Activated T-cell treated with anti-CD3 and anti-CD28 coated beads, Interleukin-2, amount 50 U/mL, for 24 hours (primary cell): ENCODE measurements at regions not wholly inside any gene's neighbourhood (a gene's known extent, or its start where the extent isn't known, plus 50 kb on each side); places are given as distances from the start of the nearest gene placed in this dataset.
"Not testable (repeated sequence)": the region's sequence is repeated elsewhere in the genome, so short reads cannot be mapped to it uniquely, and the experiment has no call there.

ENCODE experiments used
- DNase-seq: peaks from one replicate; pipeline ENCODE4 v3.0.0-alpha.2; 2020
- H3K27ac Mint-ChIP-seq: 2 replicates; pipeline ENCODE4 v1.8.0; 2020; ENCODE audit warnings: mild to moderate bottlenecking, mixed read lengths
- H3K27me3 Mint-ChIP-seq: 2 replicates; pipeline ENCODE4 v1.8.0; 2020; ENCODE audit warnings: mixed read lengths
- H3K36me3 Mint-ChIP-seq: 2 replicates; pipeline ENCODE4 v1.8.0; 2020; ENCODE audit warnings: low read depth, mixed read lengths
- H3K4me1 Mint-ChIP-seq: 2 replicates; pipeline ENCODE4 v1.8.0; 2020; ENCODE audit warnings: low read depth, mixed read lengths
- H3K4me3 Mint-ChIP-seq: 2 replicates; pipeline ENCODE4 v1.8.0; 2020; ENCODE audit warnings: mild to moderate bottlenecking, moderate library complexity, mixed read lengths
- H3K9me3 Mint-ChIP-seq: 2 replicates; pipeline ENCODE4 v1.8.0; 2020; ENCODE audit warnings: mixed read lengths

DNA sequence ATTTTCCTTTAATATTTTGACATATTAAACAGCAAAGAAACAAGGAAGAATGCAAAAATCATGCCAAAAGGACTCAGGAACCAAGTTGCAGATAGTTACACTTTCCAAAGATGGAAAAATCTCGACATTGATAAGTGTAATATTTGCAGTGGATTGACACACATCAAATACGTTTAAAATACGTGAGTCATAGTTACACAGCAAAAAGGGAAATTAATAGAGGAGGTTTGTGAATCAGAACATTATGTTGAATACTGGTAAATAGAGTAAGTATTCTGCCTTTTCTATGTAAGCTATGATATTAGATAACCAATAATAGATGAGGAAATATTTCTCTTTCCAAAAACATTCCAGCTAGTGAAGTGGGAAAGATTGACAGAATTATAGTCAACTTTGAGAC is 1761.3 kb upstream of the IGFBP7 start:
- H3K27ac Mint-ChIP-seq = no peak overlapping the region
- DNase-seq = no peak
- H3K4me1 Mint-ChIP-seq = no peaks in the 10 kb centered on the region
- no peaks in the 10 kb centered on the region for H3K27me3 Mint-ChIP-seq
- no peak overlapping the region for H3K4me3 Mint-ChIP-seq
- no peaks in the 10 kb centered on the region for H3K36me3 Mint-ChIP-seq
- peaks cover 7% of the 10 kb centered on the region for H3K9me3 Mint-ChIP-seq

DNA sequence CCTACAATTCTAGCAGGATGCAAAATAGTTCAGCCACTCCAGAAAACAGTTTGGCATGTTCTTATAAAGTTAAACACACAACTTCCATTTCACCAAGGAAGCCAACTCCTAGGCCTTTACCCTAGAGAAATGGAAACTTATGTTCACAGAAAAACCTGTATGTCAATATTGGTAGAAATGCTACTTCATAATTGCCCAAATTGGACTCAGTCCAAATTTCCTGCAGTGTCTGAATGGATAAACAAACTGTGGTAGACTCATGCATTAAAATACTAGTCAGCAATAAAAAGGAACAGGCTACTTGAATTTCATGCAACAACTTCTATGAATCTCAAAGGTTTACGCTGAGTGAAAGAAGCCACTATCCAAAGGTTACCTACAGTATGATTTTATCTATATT is 1738.8 kb upstream of the IGFBP7 start:
- no peak for DNase-seq
- Mint-ChIP-seq H3K27me3 (no peaks in the 10 kb centered on the region), H3K27ac (no peak overlapping the region), H3K36me3 (no peaks in the 10 kb centered on the region), H3K4me3 (no peak overlapping the region), H3K9me3 (peaks cover 22% of the 10 kb centered on the region), H3K4me1 (no peaks in the 10 kb centered on the region)

- H3K36me3 Mint-ChIP-seq = no peaks in the 10 kb centered on the region
- H3K4me3 Mint-ChIP-seq = no peak overlapping the region
- H3K4me1 Mint-ChIP-seq = no peaks in the 10 kb centered on the region
- peaks cover 43% of the 10 kb centered on the region for H3K9me3 Mint-ChIP-seq
- DNase-seq = no peak
- H3K27me3 Mint-ChIP-seq = no peaks in the 10 kb centered on the region
- H3K27ac Mint-ChIP-seq = no peak overlapping the region
Measured at GRCh38 chr4:58843455-58843854, 1733.3 kb upstream of the IGFBP7 start.

GRCh38 chr4:58833126-58833525 is 1722.9 kb upstream of the IGFBP7 start:
- no peaks in the 10 kb centered on the region for H3K27me3 Mint-ChIP-seq
- H3K36me3 Mint-ChIP-seq = no peaks in the 10 kb centered on the region
- peaks cover 17% of the 10 kb centered on the region for H3K9me3 Mint-ChIP-seq
- H3K27ac Mint-ChIP-seq = no peak overlapping the region
- H3K4me1 Mint-ChIP-seq = no peaks in the 10 kb centered on the region
- no peak for DNase-seq
- no peak overlapping the region for H3K4me3 Mint-ChIP-seq

DNA sequence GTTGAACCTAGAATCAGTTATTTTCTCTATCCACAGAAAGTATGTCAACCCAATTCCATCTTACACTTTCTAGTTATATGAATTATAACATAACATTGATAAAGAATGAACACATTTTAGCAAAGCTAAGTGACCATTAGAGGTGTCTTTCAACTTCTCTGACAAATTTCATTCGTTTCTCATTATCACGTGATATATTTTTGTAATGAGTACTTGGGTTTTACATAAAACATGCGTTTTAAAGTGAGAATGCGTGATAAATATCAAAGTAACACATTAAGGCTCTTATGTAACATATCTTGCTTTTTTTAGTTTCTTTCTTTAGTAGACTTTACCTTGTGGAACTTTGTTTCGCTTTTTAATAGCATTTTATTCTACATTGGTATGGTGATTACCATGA is 1715.1 kb upstream of the IGFBP7 start:
- Mint-ChIP-seq H3K4me3 (no peak overlapping the region), H3K36me3 (no peaks in the 10 kb centered on the region), H3K9me3 (peaks cover 23% of the 10 kb centered on the region), H3K27ac (no peak overlapping the region), H3K4me1 (no peaks in the 10 kb centered on the region), H3K27me3 (no peaks in the 10 kb centered on the region)
- no peak for DNase-seq

DNA sequence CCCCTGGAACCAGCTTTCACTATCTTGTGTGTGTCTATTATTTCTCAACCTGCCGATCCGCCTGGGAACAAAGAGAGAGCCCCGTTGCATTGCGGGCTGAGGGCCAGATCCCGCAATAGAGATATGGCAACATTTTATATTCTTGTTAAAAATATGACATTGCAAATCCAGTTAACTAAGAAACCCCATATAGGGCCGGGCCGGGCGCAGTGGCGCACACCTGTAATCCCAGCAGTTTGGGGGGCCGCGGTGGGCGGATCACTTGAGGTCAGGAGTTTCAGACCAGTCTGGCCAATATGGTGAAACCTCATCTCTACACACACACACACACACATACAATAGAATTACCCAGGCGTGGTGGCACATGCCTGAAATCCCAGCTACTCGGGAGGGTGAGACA is 1708.4 kb upstream of the IGFBP7 start:
- not testable (repeated sequence) for H3K4me3 Mint-ChIP-seq, H3K27me3 Mint-ChIP-seq, DNase-seq, H3K27ac Mint-ChIP-seq, H3K36me3 Mint-ChIP-seq, H3K4me1 Mint-ChIP-seq
- H3K9me3 Mint-ChIP-seq = peaks cover 14% of the 10 kb centered on the region

- no peaks in the 10 kb centered on the region for H3K4me1 Mint-ChIP-seq
- no peaks in the 10 kb centered on the region for H3K36me3 Mint-ChIP-seq
- no peak overlapping the region for H3K27ac Mint-ChIP-seq
- no peak overlapping the region for H3K4me3 Mint-ChIP-seq
- H3K27me3 Mint-ChIP-seq = no peaks in the 10 kb centered on the region
- H3K9me3 Mint-ChIP-seq = peaks cover 5% of the 10 kb centered on the region
- no peak for DNase-seq
Measured at GRCh38 chr4:58809948-58810347, 1699.8 kb upstream of the IGFBP7 start.

DNA sequence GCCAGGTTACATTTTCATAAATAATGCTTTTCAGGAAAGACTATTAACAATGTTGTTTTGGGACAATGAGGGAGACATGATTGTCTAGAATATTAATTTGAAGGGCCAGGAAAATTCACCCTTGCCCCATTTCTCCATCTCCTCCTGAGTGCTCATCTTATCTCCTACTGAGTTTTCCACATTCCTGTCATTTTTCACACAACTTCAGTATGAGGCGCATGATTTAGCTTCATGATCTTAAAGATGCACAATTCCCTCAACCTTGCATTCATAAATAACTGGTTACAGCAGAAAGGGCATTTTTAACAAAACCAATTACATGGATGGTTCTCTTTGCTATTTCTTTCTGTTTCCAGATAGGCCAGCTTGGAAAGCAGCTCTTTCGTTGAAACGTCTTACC is 1699.2 kb upstream of the IGFBP7 start:
- Mint-ChIP-seq H3K4me3 (no peak overlapping the region), H3K27ac (no peak overlapping the region), H3K27me3 (no peaks in the 10 kb centered on the region), H3K36me3 (no peaks in the 10 kb centered on the region), H3K9me3 (peaks cover 2% of the 10 kb centered on the region), H3K4me1 (no peaks in the 10 kb centered on the region)
- no peak for DNase-seq

DNA sequence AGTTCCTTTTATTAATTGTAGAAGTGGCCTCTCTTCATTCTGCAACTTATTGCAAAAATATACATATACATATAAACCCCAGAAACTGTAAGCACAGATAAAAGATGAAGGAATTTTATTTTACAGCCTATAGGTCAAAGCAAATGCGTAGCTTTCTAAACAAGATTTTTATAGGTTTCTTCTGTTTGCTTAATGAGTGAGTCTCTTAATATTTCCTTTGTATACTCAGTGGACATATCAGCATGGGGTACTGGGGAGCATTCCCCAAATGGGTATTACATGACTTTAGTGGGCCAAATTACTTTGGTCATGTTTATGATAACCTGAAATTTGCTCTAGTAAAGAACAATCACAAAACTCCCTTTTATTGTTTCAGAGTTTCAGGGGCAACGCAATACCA is 1698.6 kb upstream of the IGFBP7 start:
- Mint-ChIP-seq H3K4me3 (no peak overlapping the region), H3K9me3 (peaks cover 2% of the 10 kb centered on the region), H3K36me3 (no peaks in the 10 kb centered on the region), H3K27me3 (no peaks in the 10 kb centered on the region), H3K4me1 (no peaks in the 10 kb centered on the region), H3K27ac (no peak overlapping the region)
- no peak for DNase-seq

DNA sequence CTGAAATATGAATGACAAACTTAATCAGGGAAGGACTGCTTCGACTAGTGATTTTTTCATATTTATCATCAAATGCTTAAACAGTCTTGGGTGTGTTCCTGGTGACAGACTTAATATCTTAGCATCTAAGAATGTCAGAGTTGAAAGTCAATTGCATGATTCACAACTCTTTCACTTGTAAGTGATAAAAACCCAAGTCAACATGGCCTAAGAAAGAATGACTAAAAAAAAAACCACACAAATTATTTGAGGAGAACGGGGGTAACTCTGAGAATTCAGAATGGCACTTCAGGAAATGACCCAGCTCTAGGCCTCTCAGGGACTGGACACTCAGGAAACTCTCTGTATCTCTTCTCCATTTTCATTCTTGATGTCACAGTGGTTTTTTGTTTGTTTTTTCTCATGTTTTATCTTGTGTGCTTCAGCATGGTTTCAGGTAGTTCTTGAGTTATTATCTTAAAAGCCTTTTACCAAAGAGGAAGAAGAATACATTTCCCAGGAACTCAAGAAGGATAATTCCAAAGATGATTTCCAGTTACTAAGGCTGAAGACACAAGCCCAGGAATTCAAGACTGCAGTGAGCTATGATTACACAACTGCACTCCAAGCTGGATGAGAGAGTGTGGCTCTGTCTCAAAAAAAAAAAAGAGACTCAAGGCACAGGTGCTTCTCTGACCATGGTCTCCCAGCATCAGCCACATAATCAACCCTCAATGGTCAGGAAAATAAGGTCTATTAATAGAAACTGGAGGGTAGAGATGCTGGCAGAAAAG is 1697.8 kb upstream of the IGFBP7 start:
- Mint-ChIP-seq H3K27ac (no peak overlapping the region), H3K4me1 (no peaks in the 10 kb centered on the region), H3K36me3 (no peaks in the 10 kb centered on the region), H3K27me3 (no peaks in the 10 kb centered on the region), H3K4me3 (no peak overlapping the region), H3K9me3 (peaks cover 4% of the 10 kb centered on the region)
- no peak for DNase-seq

DNA sequence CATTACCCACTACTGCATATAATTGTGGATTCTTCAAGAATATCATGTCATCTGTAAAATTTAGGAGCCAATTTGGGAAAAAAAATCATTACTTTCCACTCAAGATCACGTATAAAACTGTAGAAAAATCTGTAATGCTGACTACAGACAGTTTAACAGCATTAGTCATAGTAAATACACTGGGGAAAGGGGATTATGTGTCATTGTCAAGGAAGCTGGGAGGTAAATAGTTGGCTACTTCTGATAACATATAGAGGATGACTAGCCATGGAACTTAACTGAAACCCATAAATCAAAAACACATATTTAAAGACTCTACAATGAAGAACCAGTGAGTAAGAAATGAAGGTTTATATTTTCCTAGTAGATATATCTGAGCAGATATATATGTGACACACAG is 1666.4 kb upstream of the IGFBP7 start:
- Mint-ChIP-seq H3K9me3 (peaks cover 20% of the 10 kb centered on the region), H3K4me3 (no peak overlapping the region), H3K27ac (no peak overlapping the region), H3K36me3 (no peaks in the 10 kb centered on the region), H3K27me3 (no peaks in the 10 kb centered on the region), H3K4me1 (no peaks in the 10 kb centered on the region)
- no peak for DNase-seq

GRCh38 chr4:58767598-58767997 is 1657.4 kb upstream of the IGFBP7 start:
- H3K27me3 Mint-ChIP-seq = no peaks in the 10 kb centered on the region
- H3K36me3 Mint-ChIP-seq = no peaks in the 10 kb centered on the region
- H3K4me3 Mint-ChIP-seq = no peak overlapping the region
- H3K27ac Mint-ChIP-seq = no peak overlapping the region
- H3K4me1 Mint-ChIP-seq = no peaks in the 10 kb centered on the region
- H3K9me3 Mint-ChIP-seq = peaks cover 14% of the 10 kb centered on the region
- DNase-seq = no peak

GRCh38 chr4:58766763-58767162 is 1656.6 kb upstream of the IGFBP7 start:
- H3K9me3 Mint-ChIP-seq = peaks cover 14% of the 10 kb centered on the region
- H3K36me3 Mint-ChIP-seq = no peaks in the 10 kb centered on the region

GRCh38 chr4:58761563-58761962 is 1651.4 kb upstream of the IGFBP7 start:
- Mint-ChIP-seq H3K27me3 (no peaks in the 10 kb centered on the region), H3K27ac (no peak overlapping the region), H3K4me3 (no peak overlapping the region), H3K36me3 (no peaks in the 10 kb centered on the region), H3K9me3 (peaks cover 8% of the 10 kb centered on the region), H3K4me1 (no peaks in the 10 kb centered on the region)
- DNase-seq = no peak

More at GRCh38 chr4:58766763-58767162, 1656.6 kb upstream of the IGFBP7 start:
- Mint-ChIP-seq H3K4me3 (no peak overlapping the region), H3K27me3 (no peaks in the 10 kb centered on the region), H3K27ac (no peak overlapping the region), H3K4me1 (no peaks in the 10 kb centered on the region)
- DNase-seq = no peak

GRCh38 chr4:58760737-58761136 is 1650.6 kb upstream of the IGFBP7 start:
- no peak overlapping the region for H3K4me3 Mint-ChIP-seq
- no peaks in the 10 kb centered on the region for H3K27me3 Mint-ChIP-seq
- peaks cover 8% of the 10 kb centered on the region for H3K9me3 Mint-ChIP-seq
- no peak for DNase-seq
- H3K27ac Mint-ChIP-seq = no peak overlapping the region
- no peaks in the 10 kb centered on the region for H3K36me3 Mint-ChIP-seq
- no peaks in the 10 kb centered on the region for H3K4me1 Mint-ChIP-seq

DNA sequence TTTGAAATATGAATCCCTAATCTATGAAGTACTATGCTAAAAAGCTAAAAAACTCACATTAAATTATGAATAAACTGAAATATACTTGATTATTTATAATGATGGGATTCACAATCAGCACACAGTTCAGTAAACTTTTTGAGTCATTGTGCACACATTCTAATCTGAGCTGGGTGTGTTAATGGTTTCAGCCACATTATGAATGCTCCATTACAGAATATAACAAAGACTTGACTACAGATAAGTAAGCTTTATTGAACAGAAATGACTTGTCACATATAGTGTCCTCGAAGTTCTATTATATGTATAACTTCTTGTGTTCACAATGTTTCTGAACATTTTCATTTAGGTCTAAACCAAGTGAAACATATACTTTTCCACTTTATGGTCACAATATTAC is 1649.9 kb upstream of the IGFBP7 start:
- H3K27me3 Mint-ChIP-seq = no peaks in the 10 kb centered on the region
- H3K36me3 Mint-ChIP-seq = no peaks in the 10 kb centered on the region
- H3K27ac Mint-ChIP-seq = no peak overlapping the region
- DNase-seq = no peak
- H3K9me3 Mint-ChIP-seq = peaks cover 8% of the 10 kb centered on the region
- H3K4me3 Mint-ChIP-seq = no peak overlapping the region
- H3K4me1 Mint-ChIP-seq = no peaks in the 10 kb centered on the region
